Tibial nerve (tissue), 4 donors: ENCODE measurements at regions not wholly inside any gene's neighbourhood (a gene's known extent, or its start where the extent isn't known, plus 50 kb on each side); places are given as distances from the start of the nearest gene placed in this dataset.

Experiments used
- DNase-seq, 2 donors: peaks; one replicate each; pipeline ENCODE4 v3.0.0-alpha.2; 2019; ENCODE audit warnings: low spot score in 2 of 2
- H3K27ac ChIP-seq, 4 donors: fragments of 200-600 bp; sonication (generic) in 3 of 4; one replicate each; pipeline ENCODE4 v1.5.1; 2017 to 2019; ENCODE audit warnings: mild to moderate bottlenecking in 1 of 4
- H3K27me3 ChIP-seq, 2 donors: fragments of 200-600 bp; sonication (generic) in 1 of 2; one replicate each; pipeline versions ENCODE4 v1.5.1 to v1.6.0; 2017 to 2019
- H3K36me3 ChIP-seq, 3 donors: fragments of 200-600 bp; sonication (generic); one replicate each; pipeline ENCODE4 v1.5.1; 2018 to 2019
- H3K4me1 ChIP-seq, 4 donors: fragments of 200-600 bp; sonication (generic) in 3 of 4; one replicate each; pipeline ENCODE4 v1.5.1; 2017 to 2019
- H3K4me3 ChIP-seq, 4 donors: fragments of 200-600 bp; sonication (generic) in 3 of 4; one replicate each; pipeline ENCODE4 v1.5.1; 2017 to 2019; ENCODE audit warnings: mild to moderate bottlenecking in 1 of 4, moderate library complexity in 1 of 4
- H3K9me3 ChIP-seq, 4 donors: fragments of 200-600 bp; sonication (generic) in 3 of 4; one replicate each; pipeline ENCODE4 v1.5.1; 2017 to 2019
- CTCF ChIP-seq, 5 experiments: fragments of 200-600 bp in 3 of 5; fragments of 450-650 bp in 2 of 5; sonication (generic) in 3 of 5; IDR thresholded peaks; one replicate each; pipeline ENCODE4 v1.5.1; 2016 to 2019; ENCODE audit warnings: antibody characterized with exemption in 5 of 5, mild to moderate bottlenecking in 3 of 5, moderate library complexity in 2 of 5
- EP300 ChIP-seq, 2 donors: sonication (generic); formaldehyde crosslinking; IDR thresholded peaks; one replicate each; pipeline ENCODE4 v1.6.1; 2017; ENCODE audit warnings: antibody characterized with exemption in 2 of 2, mild to moderate bottlenecking in 1 of 2
- POLR2A ChIP-seq, 2 donors: fragments of 450-650 bp; IDR thresholded peaks; one replicate each; pipeline ENCODE4 v1.6.1; 2017; ENCODE audit warnings: antibody characterized with exemption in 2 of 2, mild to moderate bottlenecking in 2 of 2, moderate library complexity in 2 of 2
- WGBS, 2 donors: methylation state at CpG; one replicate each; pipeline ENCODE4 v1.1.5; 2018; 5-methylcytosine and 5-hydroxymethylcytosine counted together

GRCh38 chr3:117144853-117145252 lies 435.3 kb downstream of the TUSC7 start:
- TF ChIP-seq EP300 (IDR thresholded peaks at IDR 0.05) (peak in 1 of 2 donors; percentile 6), CTCF (IDR thresholded peaks at IDR 0.05) (no peak), POLR2A (IDR thresholded peaks at IDR 0.05) (no peak)
- H3K27ac ChIP-seq: no peak overlapping the region
- H3K36me3 ChIP-seq: no peaks in the 10 kb centered on the region
- no peaks in the 10 kb centered on the region for H3K9me3 ChIP-seq
- H3K27me3 ChIP-seq: no peaks in the 10 kb centered on the region
- DNase-seq: no peak
- peaks cover 0 to 15% (median 0%) of the 10 kb centered on the region in 4 donors for H3K4me1 ChIP-seq
- 4 to 7% methylated on average over 5 of the region's 5 CpGs for WGBS, 2 donors
- no peak overlapping the region for H3K4me3 ChIP-seq

GRCh38 chr3:117145677-117146076 lies 436.1 kb downstream of the TUSC7 start:
- Histone ChIP-seq H3K4me1 (peaks cover 0 to 15% (median 0%) of the 10 kb centered on the region in 4 donors), H3K4me3 (no peak overlapping the region), H3K27ac (no peak overlapping the region), H3K9me3 (no peaks in the 10 kb centered on the region), H3K27me3 (no peaks in the 10 kb centered on the region), H3K36me3 (no peaks in the 10 kb centered on the region)
- TF ChIP-seq CTCF (IDR thresholded peaks at IDR 0.05) (no peak), EP300 (IDR thresholded peaks at IDR 0.05) (no peak), POLR2A (IDR thresholded peaks at IDR 0.05) (no peak)
- WGBS, 2 donors: 74 to 83% methylated on average over 2 of the region's 2 CpGs
- DNase-seq: no peak

GRCh38 chr3:117146571-117146970 lies 437.0 kb downstream of the TUSC7 start:
- Histone ChIP-seq H3K4me3 (no peak overlapping the region), H3K4me1 (peaks cover 0 to 15% (median 0%) of the 10 kb centered on the region in 4 donors), H3K9me3 (no peaks in the 10 kb centered on the region), H3K27me3 (no peaks in the 10 kb centered on the region), H3K27ac (no peak overlapping the region), H3K36me3 (no peaks in the 10 kb centered on the region)
- DNase-seq: no peak
- 76% methylated on average over 1 of the region's 1 CpG for WGBS, 2 donors
- TF ChIP-seq CTCF (IDR thresholded peaks at IDR 0.05): no peak
- TF ChIP-seq EP300 (IDR thresholded peaks at IDR 0.05): no peak
- TF ChIP-seq POLR2A (IDR thresholded peaks at IDR 0.05): no peak

- TF ChIP-seq EP300 (IDR thresholded peaks at IDR 0.05): no peak
- no peak overlapping the region for H3K4me3 ChIP-seq
- no peak for DNase-seq
- no peaks in the 10 kb centered on the region for H3K36me3 ChIP-seq
- H3K27ac ChIP-seq: no peak overlapping the region
- peaks cover 0 to 9% (median 0%) of the 10 kb centered on the region in 4 donors for H3K4me1 ChIP-seq
- WGBS, 2 donors: 59 to 60% methylated on average over 2 of the region's 2 CpGs
- no peaks in the 10 kb centered on the region for H3K27me3 ChIP-seq
- no peaks in the 10 kb centered on the region for H3K9me3 ChIP-seq
Observed at GRCh38 chr3:117149584-117149983, 440.0 kb downstream of the TUSC7 start.

- WGBS, 2 donors: 86 to 93% methylated on average over 3 of the region's 3 CpGs
- H3K4me3 ChIP-seq: no peak overlapping the region
- no peaks in the 10 kb centered on the region for H3K27me3 ChIP-seq
Observed at GRCh38 chr3:117150628-117151027, 441.0 kb downstream of the TUSC7 start.

More at GRCh38 chr3:117150628-117151027, 441.0 kb downstream of the TUSC7 start:
- Histone ChIP-seq H3K27ac (no peak overlapping the region), H3K4me1 (no peaks in the 10 kb centered on the region), H3K9me3 (no peaks in the 10 kb centered on the region), H3K36me3 (no peaks in the 10 kb centered on the region)
- TF ChIP-seq CTCF (IDR thresholded peaks at IDR 0.05) (no peak), POLR2A (IDR thresholded peaks at IDR 0.05) (no peak), EP300 (IDR thresholded peaks at IDR 0.05) (no peak)
- DNase-seq: no peak
